Ramos (cell line): ENCODE measurements at regions not wholly inside any gene's neighbourhood (a gene's known extent, or its start where the extent isn't known, plus 50 kb on each side); places are given as distances from the start of the nearest gene placed in this dataset.
"Not testable (repeated sequence)": the region's sequence is repeated elsewhere in the genome, so short reads cannot be mapped to it uniquely, and the experiment has no call there.

Experiments
- in situ Hi-C: fragments of 300-500 bp; cut with MboI; formaldehyde crosslinking; loops from one replicate; pipeline ENCODE4 v1.14.3; 2022; ENCODE audit warnings: low sequenced_read_pairs; ENCODE audit not compliant: unreplicated experiment

- in situ Hi-C loops = no loop called here
Observed at GRCh38 chr5:179459771-179460170, 90.6 kb upstream of the RUFY1 start.

- in situ Hi-C loops = no loop called here
Observed at GRCh38 chr5:179457612-179458011, 92.7 kb upstream of the RUFY1 start.

GRCh38 chr5:179456075-179456474 is 94.3 kb upstream of the RUFY1 start:
- in situ Hi-C loops = not testable (repeated sequence)

- in situ Hi-C loops = no loop called here
Observed at GRCh38 chr5:179455320-179455719, 95.0 kb upstream of the RUFY1 start.

- in situ Hi-C loops = no loop called here
Observed at GRCh38 chr5:179454356-179454755, 96.0 kb upstream of the RUFY1 start.

- in situ Hi-C loops = no loop called here
Observed at GRCh38 chr5:179453616-179454015, 96.7 kb upstream of the RUFY1 start.

- in situ Hi-C loops = no loop called here
Observed at GRCh38 chr5:179452356-179453230, 97.8 kb upstream of the RUFY1 start.

GRCh38 chr5:179451828-179452196 is 98.5 kb upstream of the RUFY1 start:
- in situ Hi-C loops = no loop called here

- in situ Hi-C loops = no loop called here
Observed at GRCh38 chr5:179451114-179451827, 99.1 kb upstream of the RUFY1 start.

GRCh38 chr5:179449950-179450349 is 100.4 kb upstream of the RUFY1 start:
- in situ Hi-C loops = not testable (repeated sequence)

- in situ Hi-C loops = not testable (repeated sequence)
Observed at GRCh38 chr5:179448282-179448681, 102.1 kb upstream of the RUFY1 start.

GRCh38 chr5:179442289-179442688 is 97.0 kb upstream of the ADAMTS2 start:
- in situ Hi-C loops = not testable (repeated sequence)

GRCh38 chr5:179439181-179439985 is 94.1 kb upstream of the ADAMTS2 start:
- in situ Hi-C loops = no loop called here

- in situ Hi-C loops = no loop called here
Observed at GRCh38 chr5:179438461-179438860, 93.2 kb upstream of the ADAMTS2 start.

GRCh38 chr5:179438011-179438441 is 92.8 kb upstream of the ADAMTS2 start:
- in situ Hi-C loops = no loop called here

- in situ Hi-C loops = no loop called here
Observed at GRCh38 chr5:179437341-179438001, 92.2 kb upstream of the ADAMTS2 start.

GRCh38 chr5:179436321-179437122 is 91.3 kb upstream of the ADAMTS2 start:
- in situ Hi-C loops = no loop called here

GRCh38 chr5:179435731-179436315 is 90.6 kb upstream of the ADAMTS2 start:
- in situ Hi-C loops = no loop called here

GRCh38 chr5:179435181-179435580 is 89.9 kb upstream of the ADAMTS2 start:
- in situ Hi-C loops = no loop called here
